ENCODE measurements at regions not wholly inside any gene's neighbourhood (a gene's known extent, or its start where the extent isn't known, plus 50 kb on each side); places are given as distances from the start of the nearest gene placed in this dataset.

DNA sequence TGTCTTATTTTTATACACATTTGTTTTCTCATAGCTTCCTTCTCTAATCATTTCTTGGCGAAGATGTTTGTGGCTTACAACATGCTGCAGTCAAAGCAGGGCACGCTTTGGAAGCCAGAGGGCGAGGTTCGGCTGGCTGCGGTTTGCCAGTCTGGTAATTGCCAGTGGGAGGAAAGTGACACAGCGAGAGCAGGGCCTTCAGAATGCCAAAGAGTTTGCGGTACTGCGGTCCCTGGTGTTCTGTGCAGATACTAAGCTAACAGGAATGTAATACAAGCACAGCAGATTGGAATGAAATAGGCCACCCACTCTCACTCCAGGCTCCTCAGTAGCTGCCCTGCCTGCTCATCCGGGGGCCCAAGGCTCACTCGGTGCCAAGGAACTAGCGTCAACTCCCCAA, 58.7 kb upstream of the TGM3 start:
- no peak for DNase-seq (ENCODE audit: low read depth)

- DNase-seq (ENCODE audit: low read depth): no peak
These were observed 57.2 kb upstream of the TGM3 start for GRCh38 chr20:2238601-2239000.

DNA sequence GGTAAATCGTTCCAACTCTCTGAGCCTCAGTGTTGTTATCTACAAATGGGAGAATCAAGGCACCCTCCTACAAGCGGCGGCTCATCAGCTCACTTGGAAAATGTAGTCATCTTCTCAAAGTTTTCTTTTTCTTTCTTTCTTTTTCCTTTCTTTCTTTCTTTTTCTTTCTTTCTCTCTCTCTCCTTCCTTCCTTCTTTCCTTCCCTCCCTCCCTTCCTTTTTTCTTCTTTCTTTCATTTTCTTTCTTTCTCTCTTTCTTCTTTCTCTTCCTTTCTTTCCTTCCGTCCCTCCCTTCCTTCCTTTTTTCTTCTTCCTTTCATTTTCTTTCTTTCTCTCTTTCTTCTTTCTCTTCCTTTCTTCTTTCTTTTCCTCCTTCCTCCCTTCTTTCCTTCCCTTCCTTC, 55.0 kb upstream of the TGM3 start:
- DNase-seq (ENCODE audit: low read depth): no peak

- no peak for DNase-seq (ENCODE audit: low read depth)
These were observed 53.1 kb upstream of the TGM3 start for GRCh38 chr20:2242678-2243077.

GRCh38 chr20:2244523-2244922, 51.3 kb upstream of the TGM3 start:
- no peak for DNase-seq (ENCODE audit: low read depth)

GRCh38 chr20:2244993-2245392, 50.8 kb upstream of the TGM3 start:
- no peak for DNase-seq (ENCODE audit: low read depth)

DNA sequence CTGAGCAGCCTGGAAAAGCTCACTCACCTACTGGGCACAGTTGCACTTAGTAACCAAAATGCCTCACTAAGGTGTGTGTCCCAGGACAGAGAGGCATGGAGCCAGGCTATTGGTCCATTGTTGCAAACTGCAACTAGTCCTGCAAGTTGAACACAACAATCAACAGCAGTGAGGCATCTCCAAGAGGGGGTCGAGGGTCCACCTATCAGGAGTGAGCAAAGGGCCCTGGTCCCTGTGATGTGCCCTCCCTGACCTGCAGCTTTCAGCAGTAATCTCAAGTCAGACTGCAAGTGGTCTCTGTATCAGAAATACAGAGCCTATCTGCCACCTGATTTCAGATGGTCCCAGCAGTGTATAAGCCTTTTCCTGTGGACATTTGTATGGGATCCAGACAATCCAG, 50.2 kb upstream of the TGM3 start:
- no peak for DNase-seq (ENCODE audit: low read depth)

Data from stimulated activated CD8-positive, alpha-beta memory T cell treated with anti-CD3 and anti-CD28 coated beads, Interleukin-15, amount 100 ng/mL, for 24 hours (primary cell).